ENCODE measurements at regions not wholly inside any gene's neighbourhood (a gene's known extent, or its start where the extent isn't known, plus 50 kb on each side); places are given as distances from the start of the nearest gene placed in this dataset.

DNA sequence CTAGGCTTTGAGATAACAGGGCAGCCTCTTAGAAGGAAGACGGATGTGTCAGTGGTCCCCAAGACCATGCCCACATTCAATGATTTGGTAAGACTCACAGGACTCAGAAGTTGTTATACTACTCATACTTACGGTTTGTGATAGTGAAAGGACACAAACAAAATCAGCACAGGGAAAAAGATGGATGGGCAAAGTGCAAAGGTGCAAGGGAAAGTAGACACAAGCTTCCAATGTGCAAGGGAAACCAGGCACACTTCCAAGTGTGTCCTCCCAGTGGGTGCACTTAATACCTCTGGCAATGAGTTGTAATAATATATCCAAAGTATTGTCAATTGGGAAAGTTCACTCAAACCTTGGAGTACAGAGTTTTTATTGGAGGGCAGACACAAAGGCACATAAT is 53.8 kb upstream of the VCX start:
- Histone ChIP-seq H3K27me3 (no peaks in the 10 kb centered on the region), H3K4me3 (no peak overlapping the region), H3K9me3 (no peaks in the 10 kb centered on the region), H3K27ac (no peak overlapping the region), H3K36me3 (no peaks in the 10 kb centered on the region), H3K4me1 (no peaks in the 10 kb centered on the region)
- DNase-seq, result no peak
- TF ChIP-seq POLR2A (IDR thresholded peaks at IDR 0.05), result no peak
- TF ChIP-seq, protein P1, sequence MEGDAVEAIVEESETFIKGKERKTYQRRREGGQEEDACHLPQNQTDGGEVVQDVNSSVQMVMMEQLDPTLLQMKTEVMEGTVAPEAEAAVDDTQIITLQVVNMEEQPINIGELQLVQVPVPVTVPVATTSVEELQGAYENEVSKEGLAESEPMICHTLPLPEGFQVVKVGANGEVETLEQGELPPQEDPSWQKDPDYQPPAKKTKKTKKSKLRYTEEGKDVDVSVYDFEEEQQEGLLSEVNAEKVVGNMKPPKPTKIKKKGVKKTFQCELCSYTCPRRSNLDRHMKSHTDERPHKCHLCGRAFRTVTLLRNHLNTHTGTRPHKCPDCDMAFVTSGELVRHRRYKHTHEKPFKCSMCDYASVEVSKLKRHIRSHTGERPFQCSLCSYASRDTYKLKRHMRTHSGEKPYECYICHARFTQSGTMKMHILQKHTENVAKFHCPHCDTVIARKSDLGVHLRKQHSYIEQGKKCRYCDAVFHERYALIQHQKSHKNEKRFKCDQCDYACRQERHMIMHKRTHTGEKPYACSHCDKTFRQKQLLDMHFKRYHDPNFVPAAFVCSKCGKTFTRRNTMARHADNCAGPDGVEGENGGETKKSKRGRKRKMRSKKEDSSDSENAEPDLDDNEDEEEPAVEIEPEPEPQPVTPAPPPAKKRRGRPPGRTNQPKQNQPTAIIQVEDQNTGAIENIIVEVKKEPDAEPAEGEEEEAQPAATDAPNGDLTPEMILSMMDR (IDR thresholded peaks at IDR 0.05), result no peak

DNA sequence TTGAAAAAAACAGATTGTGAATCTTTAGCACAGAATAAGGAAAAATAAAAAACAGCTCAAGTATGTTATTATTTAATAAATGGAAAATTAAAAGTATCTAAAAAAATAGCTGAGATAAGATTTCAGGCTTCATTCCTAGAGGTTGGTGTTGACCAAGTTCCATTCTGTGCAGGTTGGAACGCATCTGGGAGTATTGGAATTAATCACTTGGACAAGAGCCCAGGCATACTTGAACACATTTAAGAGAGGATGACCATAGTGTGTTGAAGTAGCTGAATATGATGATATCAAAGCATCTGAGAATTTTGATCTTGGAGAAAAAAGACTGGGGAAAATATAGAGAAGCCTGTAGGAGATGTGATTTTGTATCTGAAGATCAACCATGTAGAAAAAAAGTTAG is 54.6 kb upstream of the VCX start:
- no peak overlapping the region for H3K27ac ChIP-seq
- H3K36me3 ChIP-seq, result no peaks in the 10 kb centered on the region
- no peaks in the 10 kb centered on the region for H3K4me1 ChIP-seq
- no peak for TF ChIP-seq POLR2A (IDR thresholded peaks at IDR 0.05)
- TF ChIP-seq, protein P1 (IDR thresholded peaks at IDR 0.05), result no peak
- H3K27me3 ChIP-seq, result no peaks in the 10 kb centered on the region
- DNase-seq, result no peak
- H3K9me3 ChIP-seq, result no peaks in the 10 kb centered on the region
- H3K4me3 ChIP-seq, result no peak overlapping the region

DNA sequence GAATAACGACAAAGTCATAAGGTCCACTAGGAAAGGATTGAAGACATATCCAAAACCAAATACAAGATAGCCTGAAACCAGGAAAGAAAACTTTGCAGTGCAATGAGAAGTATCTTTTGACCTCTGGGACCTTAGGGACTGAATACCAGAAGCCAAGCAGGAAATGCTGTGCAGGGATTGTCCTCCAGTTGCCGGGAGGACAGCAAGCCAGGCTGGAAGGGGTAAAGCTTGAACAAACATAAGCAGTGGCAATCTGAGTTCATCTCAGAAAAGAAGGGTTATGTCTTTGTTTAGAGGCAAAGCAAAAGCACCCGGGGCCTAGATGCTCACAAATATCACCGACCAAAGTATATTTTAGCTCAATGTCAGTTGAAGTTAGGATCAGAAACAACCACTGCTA is 55.3 kb upstream of the VCX start:
- H3K27ac ChIP-seq, result no peak overlapping the region
- TF ChIP-seq, protein P1 (IDR thresholded peaks at IDR 0.05), result no peak
- no peak for TF ChIP-seq POLR2A (IDR thresholded peaks at IDR 0.05)
- DNase-seq, result no peak
- no peaks in the 10 kb centered on the region for H3K9me3 ChIP-seq
- no peaks in the 10 kb centered on the region for H3K36me3 ChIP-seq
- no peaks in the 10 kb centered on the region for H3K4me1 ChIP-seq
- H3K27me3 ChIP-seq, result no peaks in the 10 kb centered on the region
- H3K4me3 ChIP-seq, result no peak overlapping the region

DNA sequence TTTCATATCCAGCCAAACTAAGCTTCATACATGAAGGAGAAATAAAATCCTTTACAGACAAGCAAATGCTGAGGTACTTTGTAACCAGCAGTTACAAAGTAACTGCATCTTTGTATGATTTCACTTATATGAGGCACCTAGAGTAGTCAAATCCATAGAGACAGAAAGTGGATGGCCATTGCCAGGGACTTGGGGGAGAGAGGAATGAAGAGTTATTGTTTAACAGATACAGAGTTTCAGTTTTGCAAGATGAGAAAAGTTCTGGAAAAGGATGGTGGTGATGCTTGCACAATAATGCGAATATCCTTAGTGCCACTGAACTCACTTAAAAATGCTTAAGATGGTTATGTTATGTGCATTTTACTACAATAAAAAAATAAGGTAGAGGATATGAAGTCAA is 58.4 kb upstream of the VCX start:
- Histone ChIP-seq H3K4me1 (no peaks in the 10 kb centered on the region), H3K9me3 (no peaks in the 10 kb centered on the region), H3K36me3 (no peaks in the 10 kb centered on the region), H3K27me3 (no peaks in the 10 kb centered on the region), H3K4me3 (no peak overlapping the region), H3K27ac (no peak overlapping the region)
- TF ChIP-seq, protein P1 (IDR thresholded peaks at IDR 0.05), result no peak
- no peak for TF ChIP-seq POLR2A (IDR thresholded peaks at IDR 0.05)
- DNase-seq, result no peak

DNA sequence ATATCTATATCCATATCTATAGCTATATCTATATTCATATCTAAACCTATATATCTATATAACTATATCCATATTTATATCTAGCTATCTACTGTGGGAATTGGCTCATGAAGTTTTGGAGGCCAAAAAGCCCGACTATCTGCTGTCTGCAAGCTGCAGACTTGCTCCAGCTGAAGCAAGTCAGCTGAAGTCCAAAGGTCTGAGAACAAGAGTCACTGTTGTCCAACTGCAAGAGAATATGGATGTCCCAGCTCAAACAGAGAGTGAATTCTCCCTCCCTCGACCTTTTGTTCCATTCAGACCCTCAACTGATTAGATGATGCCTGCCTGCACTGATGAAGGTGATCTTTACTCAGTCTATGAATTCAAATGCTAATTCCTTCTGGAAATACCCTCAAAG is 63.3 kb upstream of the VCX start:
- H3K9me3 ChIP-seq, result no peaks in the 10 kb centered on the region
- no peak overlapping the region for H3K27ac ChIP-seq
- no peak overlapping the region for H3K4me3 ChIP-seq
- H3K36me3 ChIP-seq, result no peaks in the 10 kb centered on the region
- no peaks in the 10 kb centered on the region for H3K27me3 ChIP-seq
- no peak for DNase-seq
- H3K4me1 ChIP-seq, result no peaks in the 10 kb centered on the region
- TF ChIP-seq, protein P1 (IDR thresholded peaks at IDR 0.05), result no peak
- no peak for TF ChIP-seq POLR2A (IDR thresholded peaks at IDR 0.05)

DNA sequence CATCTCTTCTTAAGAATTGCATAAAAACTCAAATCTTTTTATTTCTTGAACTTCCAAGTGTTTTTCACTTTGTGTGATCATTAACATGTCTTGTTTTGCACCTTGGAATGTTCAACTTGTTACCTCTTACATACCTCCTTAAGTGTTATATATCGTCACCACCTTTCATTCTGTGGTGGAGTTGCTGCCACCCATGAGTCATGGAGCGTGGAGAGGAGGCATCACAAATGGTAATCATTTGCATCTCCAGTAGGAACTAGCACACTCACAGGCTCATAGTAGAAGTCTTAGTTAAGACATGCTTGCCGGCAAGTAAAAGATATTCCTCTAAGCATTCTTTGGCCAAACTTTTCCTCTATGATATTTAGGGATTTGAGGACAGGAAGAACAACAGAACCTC is 67.0 kb upstream of the VCX start:
- Histone ChIP-seq H3K4me1 (no peaks in the 10 kb centered on the region), H3K9me3 (no peaks in the 10 kb centered on the region), H3K27me3 (no peaks in the 10 kb centered on the region), H3K27ac (no peak overlapping the region), H3K4me3 (no peak overlapping the region), H3K36me3 (no peaks in the 10 kb centered on the region)
- TF ChIP-seq, protein P1 (IDR thresholded peaks at IDR 0.05), result no peak
- TF ChIP-seq POLR2A (IDR thresholded peaks at IDR 0.05), result no peak
- DNase-seq, result no peak
